Endothelial cell (in vitro differentiated cells): ENCODE measurements at regions not wholly inside any gene's neighbourhood (a gene's known extent, or its start where the extent isn't known, plus 50 kb on each side); places are given as distances from the start of the nearest gene placed in this dataset.
"Not testable (repeated sequence)": the region's sequence is repeated elsewhere in the genome, so short reads cannot be mapped to it uniquely, and the experiment has no call there.

Source experiments
- DNase-seq: peaks from one replicate; pipeline ENCODE4 v3.0.0; 2021; ENCODE audit warnings: low spot score
- H3K27ac Mint-ChIP-seq: one replicate; pipeline ENCODE4 v1.8.0; 2021; ENCODE audit warnings: mixed read lengths, inconsistent platforms; ENCODE audit not compliant: unreplicated experiment
- H3K27me3 Mint-ChIP-seq: one replicate; pipeline ENCODE4 v1.8.0; 2021; ENCODE audit warnings: mild to moderate bottlenecking, moderate library complexity, mixed read lengths, inconsistent platforms; ENCODE audit not compliant: unreplicated experiment
- H3K36me3 Mint-ChIP-seq: one replicate; pipeline ENCODE4 v1.8.0; 2021; ENCODE audit warnings: mild to moderate bottlenecking, low read depth, mixed read lengths, inconsistent platforms; ENCODE audit not compliant: unreplicated experiment
- H3K4me1 Mint-ChIP-seq: one replicate; pipeline ENCODE4 v1.8.0; 2021; ENCODE audit warnings: mild to moderate bottlenecking, mixed read lengths, inconsistent platforms; ENCODE audit not compliant: unreplicated experiment
- H3K4me3 Mint-ChIP-seq: one replicate; pipeline ENCODE4 v1.8.0; 2021; ENCODE audit warnings: mild to moderate bottlenecking, mixed read lengths, inconsistent platforms; ENCODE audit not compliant: unreplicated experiment
- H3K9me3 Mint-ChIP-seq: one replicate; pipeline ENCODE4 v1.8.0; 2021; ENCODE audit warnings: mixed read lengths, inconsistent platforms; ENCODE audit not compliant: unreplicated experiment
- CTCF ChIP-seq: fragments of 200-600 bp; sonication (generic); IDR thresholded peaks from one replicate; pipeline ENCODE4 v1.5.0; 2021; ENCODE audit warnings: antibody characterized with exemption; ENCODE audit not compliant: unreplicated experiment

DNA sequence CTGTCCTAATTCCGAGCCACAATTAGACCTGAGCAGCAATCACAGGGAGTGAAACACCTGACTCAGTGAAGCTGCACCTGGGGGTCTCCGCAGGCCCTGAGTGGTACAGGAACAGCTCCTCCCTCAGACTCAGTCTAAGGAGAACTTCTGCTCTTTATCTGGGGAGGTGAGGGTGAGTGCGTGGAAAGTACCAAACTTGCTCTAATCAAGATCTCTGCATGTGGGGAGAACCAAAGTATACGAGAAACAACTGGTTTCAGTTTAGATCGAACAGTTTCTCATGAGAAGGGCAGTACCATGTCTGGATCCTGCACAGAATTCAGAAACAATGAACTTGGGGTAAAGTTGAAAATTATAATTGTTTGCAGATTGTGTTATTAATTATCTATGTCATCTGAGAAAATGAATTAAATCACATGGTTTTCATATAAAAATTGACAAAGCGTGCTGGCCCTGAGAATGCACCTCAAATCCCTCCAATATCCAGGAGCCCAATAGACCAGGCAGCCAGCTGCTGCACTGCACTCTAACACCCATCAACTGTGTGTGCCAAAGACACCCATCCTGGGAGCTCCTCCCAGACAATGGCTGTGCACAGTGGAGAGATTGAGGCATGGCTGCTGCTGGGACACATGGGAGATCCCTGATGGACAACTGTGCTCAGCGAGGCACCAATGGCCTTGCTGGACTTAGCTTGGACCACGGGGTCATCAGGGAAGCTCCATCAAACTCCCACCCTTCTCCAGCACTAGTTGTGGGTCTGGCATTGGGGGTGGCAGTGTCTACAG lies 803.8 kb downstream of the TMEM121 start:
- not testable (repeated sequence) for DNase-seq, H3K4me3 Mint-ChIP-seq, H3K4me1 Mint-ChIP-seq, H3K27ac Mint-ChIP-seq, H3K27me3 Mint-ChIP-seq
- Mint-ChIP-seq H3K9me3 (peaks cover 49% of the 10 kb centered on the region), H3K36me3 (peaks cover 14% of the 10 kb centered on the region)

DNA sequence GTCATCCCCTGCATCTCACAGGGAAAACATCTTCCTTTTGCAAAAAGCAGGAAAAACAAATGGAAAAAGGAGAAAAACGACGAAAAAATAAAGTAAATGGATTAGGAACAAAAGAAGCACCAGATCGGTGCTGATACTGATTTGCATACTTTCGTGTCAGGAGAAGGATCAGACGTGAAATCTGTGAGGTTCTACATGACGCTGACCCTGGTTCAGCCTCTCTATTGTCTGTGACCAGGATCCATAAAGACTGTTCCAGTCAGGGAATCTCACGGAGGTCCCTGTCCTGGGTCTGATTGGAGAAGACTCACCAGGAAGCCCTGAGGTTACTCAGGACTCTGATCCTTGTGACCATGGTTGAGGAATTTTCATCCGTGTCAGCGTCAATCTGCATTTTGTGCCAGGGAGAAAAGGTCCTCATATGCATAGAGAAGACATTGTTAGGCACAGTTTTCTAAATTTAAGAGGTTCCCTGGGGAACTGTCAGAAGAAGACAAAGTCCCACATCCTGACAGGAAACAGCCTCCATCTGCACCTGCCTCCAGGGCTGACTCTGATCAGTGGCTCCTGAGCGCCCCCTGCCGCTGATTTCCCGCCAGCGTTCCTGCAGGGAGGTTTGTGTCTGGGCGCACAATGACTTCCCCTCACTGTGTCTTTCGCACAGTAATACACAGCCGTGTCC lies 808.2 kb downstream of the TMEM121 start:
- not testable (repeated sequence) for H3K27ac Mint-ChIP-seq, H3K4me1 Mint-ChIP-seq, H3K4me3 Mint-ChIP-seq, H3K27me3 Mint-ChIP-seq, DNase-seq, H3K36me3 Mint-ChIP-seq
- H3K9me3 Mint-ChIP-seq: peaks cover 20% of the 10 kb centered on the region

DNA sequence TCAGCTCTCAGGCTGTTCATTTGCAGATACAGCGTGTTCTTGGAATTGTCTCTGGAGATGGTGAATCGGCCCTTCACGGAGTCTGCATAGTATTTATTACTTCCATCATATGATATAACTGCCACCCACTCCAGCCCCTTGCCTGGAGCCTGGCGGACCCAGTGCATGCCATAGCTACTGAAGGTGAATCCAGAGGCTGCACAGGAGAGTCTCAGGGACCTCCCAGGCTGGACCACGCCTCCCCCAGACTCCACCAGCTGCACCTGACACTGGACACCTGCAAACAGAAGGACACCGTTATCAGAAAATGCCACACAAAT lies 808.7 kb downstream of the TMEM121 start:
- H3K27ac Mint-ChIP-seq: not testable (repeated sequence)

DNA sequence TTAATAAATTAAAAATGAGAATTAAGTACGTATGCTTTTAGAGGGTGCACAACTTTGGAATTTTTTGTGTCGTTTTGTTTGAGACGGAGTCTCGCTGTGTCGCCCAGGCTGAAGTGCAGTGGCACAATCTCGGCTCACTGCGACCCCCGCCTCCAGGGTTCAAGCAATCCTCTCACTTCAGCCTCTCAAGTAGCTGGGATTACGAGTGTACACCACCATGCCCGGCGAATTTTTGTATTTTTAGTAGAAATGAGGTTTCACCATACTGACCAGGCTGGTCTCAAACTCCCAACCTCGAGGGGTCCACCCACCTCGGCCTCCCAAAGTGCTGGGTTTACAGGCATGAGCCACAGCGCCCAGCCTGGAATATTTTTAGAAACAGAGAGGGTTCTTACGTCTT lies 812.4 kb downstream of the TMEM121 start:
- not testable (repeated sequence) for H3K4me1 Mint-ChIP-seq, DNase-seq, H3K27ac Mint-ChIP-seq, H3K36me3 Mint-ChIP-seq, H3K4me3 Mint-ChIP-seq, H3K27me3 Mint-ChIP-seq
- H3K9me3 Mint-ChIP-seq: peaks cover 28% of the 10 kb centered on the region

More for the DNA sequence above, 808.7 kb downstream of the TMEM121 start:
- peaks cover 25% of the 10 kb centered on the region for H3K9me3 Mint-ChIP-seq
- H3K4me3 Mint-ChIP-seq, H3K27me3 Mint-ChIP-seq, H3K36me3 Mint-ChIP-seq, H3K4me1 Mint-ChIP-seq, DNase-seq: not testable (repeated sequence)

DNA sequence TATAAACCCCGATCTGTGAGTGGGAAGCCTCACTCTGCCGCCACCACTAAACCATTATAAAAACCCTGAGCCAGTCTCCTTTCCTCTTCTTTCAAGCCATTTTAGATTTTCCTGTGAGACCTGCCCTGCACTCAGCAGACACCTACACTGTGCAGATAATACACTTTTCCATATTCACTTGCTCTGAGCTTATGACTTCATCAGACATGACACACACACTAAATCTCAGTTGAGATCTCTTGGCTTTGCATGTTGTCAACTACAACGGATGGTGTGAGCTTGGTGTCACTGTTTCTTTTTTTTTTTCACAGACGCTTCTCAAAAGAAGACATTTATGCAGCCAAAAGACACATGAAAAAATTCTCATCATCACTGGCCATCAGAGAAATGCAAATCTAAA lies 814.3 kb downstream of the TMEM121 start:
- H3K4me3 Mint-ChIP-seq, H3K27ac Mint-ChIP-seq, H3K4me1 Mint-ChIP-seq, DNase-seq: not testable (repeated sequence)
- H3K27me3 Mint-ChIP-seq: peaks cover 12% of the 10 kb centered on the region
- peaks cover 32% of the 10 kb centered on the region for H3K9me3 Mint-ChIP-seq
- H3K36me3 Mint-ChIP-seq: peaks cover 12% of the 10 kb centered on the region

DNA sequence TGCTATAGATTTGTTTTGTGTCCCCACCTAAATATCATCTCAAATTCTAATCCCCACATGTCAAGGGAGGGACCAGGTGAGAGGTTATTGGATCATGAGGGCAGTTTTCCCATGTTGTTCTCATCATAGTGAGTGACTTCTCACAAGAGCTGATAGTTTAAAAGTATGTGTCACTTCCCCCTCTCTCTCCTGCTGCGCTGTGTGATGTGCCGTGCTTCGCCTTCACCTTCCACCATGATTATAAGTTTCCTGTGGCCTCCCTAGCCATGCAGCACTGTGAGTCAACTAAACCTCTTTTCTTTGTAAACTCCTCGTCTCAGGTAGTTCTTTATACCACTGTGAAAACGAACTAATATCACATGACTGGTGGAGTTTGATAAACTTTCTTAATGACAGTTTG lies 814.8 kb downstream of the TMEM121 start:
- H3K36me3 Mint-ChIP-seq: peaks cover 15% of the 10 kb centered on the region
- peaks cover 12% of the 10 kb centered on the region for H3K27me3 Mint-ChIP-seq
- not testable (repeated sequence) for DNase-seq, H3K27ac Mint-ChIP-seq, H3K4me1 Mint-ChIP-seq, H3K4me3 Mint-ChIP-seq
- H3K9me3 Mint-ChIP-seq: peaks cover 37% of the 10 kb centered on the region

GRCh38 chr14:106343626-106344025 lies 817.2 kb downstream of the TMEM121 start:
- H3K4me1 Mint-ChIP-seq: no peaks in the 10 kb centered on the region
- H3K27ac Mint-ChIP-seq: no peak overlapping the region
- H3K4me3 Mint-ChIP-seq: no peak overlapping the region
- peaks cover 14% of the 10 kb centered on the region for H3K27me3 Mint-ChIP-seq
- H3K36me3 Mint-ChIP-seq: peaks cover 30% of the 10 kb centered on the region
- H3K9me3 Mint-ChIP-seq: peaks cover 55% of the 10 kb centered on the region
- TF ChIP-seq CTCF: no peak
- no peak for DNase-seq

DNA sequence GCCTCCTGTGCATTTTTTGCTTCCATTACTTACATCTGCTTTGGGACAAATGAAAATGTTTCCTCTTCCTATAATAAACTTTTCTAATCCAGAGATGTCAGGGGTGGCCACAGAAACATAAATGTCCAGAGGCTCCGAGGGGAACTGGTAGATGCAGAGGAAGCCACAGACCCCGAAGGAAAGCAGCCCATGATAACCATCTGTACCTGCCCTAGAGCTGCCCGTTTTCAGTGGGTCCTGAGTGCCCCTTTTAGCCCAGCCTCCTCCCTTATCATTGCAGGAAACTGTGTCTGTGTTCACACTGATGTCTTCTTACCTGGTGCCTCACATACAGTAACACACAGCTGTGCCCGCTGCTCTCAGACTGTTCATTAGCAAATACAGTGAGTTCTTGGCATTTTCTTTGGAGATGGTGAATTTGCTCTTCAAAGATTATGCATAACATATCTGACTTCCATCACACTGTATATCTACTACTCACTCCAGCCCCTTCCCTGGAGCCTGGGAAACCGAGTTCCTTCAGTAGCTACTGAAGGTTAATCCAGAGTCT lies 817.8 kb downstream of the TMEM121 start:
- H3K27ac Mint-ChIP-seq, H3K4me1 Mint-ChIP-seq, H3K4me3 Mint-ChIP-seq, DNase-seq: not testable (repeated sequence)
- Mint-ChIP-seq H3K36me3 (peaks cover 34% of the 10 kb centered on the region), H3K9me3 (peaks cover 59% of the 10 kb centered on the region), H3K27me3 (peaks cover 17% of the 10 kb centered on the region)

GRCh38 chr14:106344791-106345479 lies 818.6 kb downstream of the TMEM121 start:
- Mint-ChIP-seq H3K36me3 (peaks cover 34% of the 10 kb centered on the region), H3K27me3 (peaks cover 19% of the 10 kb centered on the region), H3K9me3 (peaks cover 58% of the 10 kb centered on the region)
- DNase-seq, H3K4me3 Mint-ChIP-seq, H3K4me1 Mint-ChIP-seq, H3K27ac Mint-ChIP-seq: not testable (repeated sequence)
